ENCODE measurements at regions not wholly inside any gene's neighbourhood (a gene's known extent, or its start where the extent isn't known, plus 50 kb on each side); places are given as distances from the start of the nearest gene placed in this dataset.

- TF ChIP-seq LEF1 (IDR thresholded peaks at IDR 0.05; ENCODE audit: borderline replicate concordance) (no peak), SP1 (IDR thresholded peaks at IDR 0.05) (no peak)
Measured at GRCh38 chr4:154030746-154031145, 241.9 kb upstream of the SFRP2 start.
